Inflammatory macrophage treated with lipopolysaccharide for 1 hour (primary cell): ENCODE measurements at regions not wholly inside any gene's neighbourhood (a gene's known extent, or its start where the extent isn't known, plus 50 kb on each side); places are given as distances from the start of the nearest gene placed in this dataset.

Experiments
- DNase-seq, 2 donors: peaks; one replicate each; pipeline ENCODE4 v3.0.0-alpha.2; 2020 to 2022

DNA sequence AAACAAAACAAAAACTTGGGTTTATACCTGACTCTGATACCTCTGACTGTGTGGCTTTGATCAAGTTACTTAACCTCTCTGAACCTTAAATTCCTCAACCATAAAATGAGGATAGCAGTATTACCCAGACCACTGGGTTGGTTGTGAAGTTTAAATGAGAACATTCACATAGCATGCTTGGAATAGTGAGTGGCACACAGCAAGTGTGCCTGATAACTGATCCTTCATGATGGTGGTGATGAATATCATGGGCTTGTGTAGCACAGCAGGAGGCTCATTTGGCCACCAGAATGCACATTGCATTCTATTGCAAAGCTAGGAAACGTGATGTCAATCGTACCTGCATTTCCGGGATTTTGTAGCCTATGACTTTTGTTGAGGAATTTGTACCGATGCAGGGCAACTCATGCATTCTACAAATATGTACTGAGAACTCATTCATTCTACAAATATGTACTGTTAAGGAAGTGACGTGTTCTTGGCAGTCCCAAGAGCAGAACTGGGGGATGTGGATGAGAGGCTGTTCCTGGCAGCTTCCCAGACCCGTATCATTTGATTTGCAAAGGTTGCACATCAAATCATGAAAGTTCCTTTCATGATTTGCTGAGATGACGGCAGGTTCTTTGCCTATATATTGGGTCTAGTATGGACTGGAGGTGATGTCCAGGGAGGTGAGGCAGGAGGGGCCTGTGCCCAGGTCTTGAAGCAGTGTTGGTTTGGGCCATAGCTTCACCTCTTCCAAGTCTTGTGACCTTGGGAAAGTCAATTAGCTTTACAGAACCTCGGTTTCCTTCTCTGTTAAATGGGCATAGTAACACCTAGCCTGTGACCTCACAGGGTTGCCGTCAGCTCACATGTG, 94.6 kb upstream of the SMNDC1 start:
- no peak for DNase-seq

DNA sequence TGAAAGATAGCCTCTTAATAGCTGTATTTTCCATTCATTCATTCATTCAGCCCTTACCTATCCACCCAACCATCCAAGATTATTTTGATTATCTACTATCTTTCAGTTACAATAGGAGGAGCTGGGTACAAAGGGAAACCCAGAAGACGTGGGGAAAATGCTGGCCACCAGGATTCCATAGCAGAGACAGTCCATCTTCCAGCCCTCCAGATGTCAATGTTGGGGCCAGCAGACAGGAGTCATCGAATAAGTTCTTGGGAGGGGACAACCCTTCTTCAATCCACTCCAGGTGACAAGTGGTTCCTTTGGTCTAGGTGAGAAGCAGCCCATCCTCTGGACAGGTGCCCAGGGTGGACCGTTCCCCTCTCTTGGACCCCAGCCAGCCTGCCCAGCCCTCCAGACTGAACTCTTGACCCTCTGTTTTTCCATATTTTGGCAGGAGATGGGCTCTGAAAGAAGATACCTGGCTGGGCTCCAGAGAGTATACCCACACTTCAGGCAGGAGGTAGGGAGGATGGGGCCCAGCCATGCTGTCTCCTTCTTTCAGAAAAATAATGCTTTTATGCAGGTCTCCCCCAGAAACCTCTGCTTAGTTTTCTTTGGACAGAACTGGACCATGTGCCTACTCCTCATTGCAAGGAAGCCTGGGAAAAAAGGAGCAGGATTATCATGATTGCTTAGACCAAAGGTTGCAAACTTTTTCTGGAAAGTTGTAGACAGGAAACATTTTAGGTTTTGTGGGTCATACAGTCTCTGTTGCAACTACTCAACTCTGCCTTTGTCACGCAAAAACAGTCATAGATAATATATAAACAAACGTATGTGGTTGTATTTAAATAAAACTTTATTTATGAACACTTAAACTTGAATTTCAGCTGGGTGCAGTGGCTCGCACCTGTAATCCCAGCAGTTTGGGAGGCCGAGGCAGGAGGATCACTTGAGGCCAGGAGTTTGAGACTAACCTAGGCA, 95.5 kb upstream of the SMNDC1 start:
- DNase-seq, result no peak

DNA sequence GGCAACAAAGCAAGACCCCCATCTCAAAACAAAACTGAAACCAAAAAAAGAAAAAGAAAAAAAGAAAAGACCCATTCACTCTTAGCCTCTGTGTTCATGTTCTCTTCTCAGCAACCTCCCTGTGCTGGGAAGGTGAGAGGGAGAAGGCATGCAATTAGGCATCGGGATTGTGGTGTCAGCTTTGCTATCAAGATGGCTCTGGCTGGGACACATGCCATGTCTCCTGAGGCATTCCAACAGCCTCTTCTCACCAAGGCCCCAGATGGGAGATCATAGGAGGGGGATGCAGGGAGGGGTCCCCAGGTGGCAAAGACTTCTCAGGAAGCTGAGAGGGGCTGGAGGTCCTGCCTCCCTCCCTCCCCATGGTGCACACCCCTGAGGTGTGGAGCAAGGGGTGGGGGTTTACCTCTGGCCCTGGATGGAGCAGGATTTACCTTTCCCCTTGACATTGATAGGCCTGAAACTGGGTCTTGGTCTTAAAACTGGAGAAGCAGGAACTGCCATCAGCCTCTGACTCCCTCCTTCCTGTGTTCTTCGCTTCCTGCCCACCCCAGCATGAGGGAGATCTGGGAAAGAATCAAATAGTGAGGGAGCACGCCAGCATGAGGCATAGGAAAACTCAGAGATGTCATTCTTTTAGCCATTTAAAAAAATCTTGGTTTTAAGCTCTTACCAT, 96.2 kb upstream of the DUSP5 start:
- DNase-seq, result no peak

DNA sequence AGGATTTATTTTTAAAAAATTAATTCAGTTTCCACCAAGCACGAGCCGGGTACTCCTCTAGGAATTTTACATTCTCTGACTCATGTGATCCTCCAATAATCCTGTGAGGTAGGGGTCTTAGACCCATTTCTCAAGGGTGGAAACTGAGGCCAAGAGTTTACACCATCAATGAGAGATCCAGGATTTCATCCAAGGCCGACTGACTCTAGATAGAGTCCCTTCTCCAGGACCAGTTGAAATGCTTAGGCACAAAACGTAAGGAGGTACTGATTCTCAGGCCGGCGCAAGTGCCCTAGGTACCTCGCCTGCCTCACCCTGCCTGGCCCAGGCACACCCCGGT, 95.7 kb upstream of the DUSP5 start:
- DNase-seq, result no peak

DNA sequence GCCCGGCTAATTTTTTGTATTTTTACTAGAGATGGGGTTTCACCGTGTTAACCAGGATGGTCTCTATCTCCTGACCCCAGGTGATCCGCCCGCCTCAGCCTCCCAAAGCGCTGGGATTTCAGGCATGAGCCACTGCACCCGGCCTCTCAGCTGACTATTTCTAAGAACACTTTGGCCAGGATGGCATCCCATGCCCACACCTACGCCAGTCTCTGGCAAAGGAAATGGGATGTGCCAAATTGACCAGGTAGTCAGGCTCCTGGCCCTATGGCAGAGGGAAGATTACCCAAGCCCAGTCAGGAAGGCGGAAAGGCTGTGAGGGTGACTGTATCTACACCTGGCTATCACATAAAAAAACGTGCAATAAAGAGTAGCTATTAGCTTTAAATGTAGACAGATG, 94.1 kb upstream of the DUSP5 start:
- DNase-seq, result no peak

DNA sequence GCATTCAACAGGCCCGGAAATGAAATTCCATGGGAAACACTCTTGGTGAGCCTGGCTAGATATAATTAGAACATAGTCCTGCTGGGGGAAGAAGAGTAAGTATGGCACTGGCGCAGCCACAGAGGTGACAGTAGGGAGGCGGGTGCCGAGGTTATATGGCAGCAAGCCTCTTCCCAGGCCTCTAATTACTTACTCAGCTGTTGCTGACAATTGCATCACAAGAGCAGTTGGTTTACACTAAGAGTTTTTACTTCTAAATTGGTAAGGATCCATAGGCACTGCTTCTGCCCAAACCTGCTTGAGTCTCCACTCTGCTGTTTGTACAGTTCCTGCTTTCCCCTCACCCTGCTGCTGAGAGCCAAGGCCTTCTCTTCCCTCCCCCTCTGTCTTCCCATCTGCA, 93.3 kb upstream of the DUSP5 start:
- DNase-seq, result no peak

DNA sequence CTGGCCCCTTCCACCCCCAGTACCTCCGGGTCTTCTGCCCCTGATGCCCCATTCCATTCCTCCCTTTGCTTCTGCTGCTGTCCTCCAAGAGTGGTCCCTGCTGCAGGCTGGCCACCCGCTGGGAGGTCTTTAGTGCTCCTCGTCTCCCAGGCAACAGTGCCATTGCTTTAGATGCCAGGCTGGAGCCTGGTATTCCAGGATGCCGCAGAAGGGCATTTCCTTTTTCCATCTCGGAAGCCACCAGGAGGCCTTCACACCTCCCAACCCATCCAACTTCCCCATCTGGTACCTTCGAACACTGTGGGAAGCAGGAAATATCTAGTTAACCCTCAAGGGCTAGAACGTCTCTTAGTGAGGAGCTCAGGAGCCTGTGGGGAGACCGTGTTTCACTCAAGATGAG, 92.9 kb upstream of the DUSP5 start:
- DNase-seq, result no peak

DNA sequence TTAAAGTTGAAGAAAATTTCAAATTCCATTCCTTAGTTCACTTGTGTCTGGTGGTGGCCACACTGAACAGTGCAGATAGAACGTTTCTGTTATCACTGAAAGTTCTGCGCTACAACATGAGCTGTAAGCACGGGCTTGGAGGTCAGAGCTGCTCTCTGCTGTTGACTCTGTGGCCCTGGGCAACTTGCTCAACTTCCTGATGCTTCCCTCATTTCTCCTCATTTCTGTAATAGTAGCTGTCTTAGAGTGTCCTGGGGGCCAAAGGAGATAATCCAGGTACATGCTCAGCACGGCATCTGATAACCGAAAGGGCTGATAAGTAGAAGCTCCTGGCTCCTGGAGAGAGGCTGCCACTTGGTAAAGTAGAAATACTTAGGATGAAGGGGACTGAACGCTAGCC, 92.3 kb upstream of the DUSP5 start:
- no peak for DNase-seq

DNA sequence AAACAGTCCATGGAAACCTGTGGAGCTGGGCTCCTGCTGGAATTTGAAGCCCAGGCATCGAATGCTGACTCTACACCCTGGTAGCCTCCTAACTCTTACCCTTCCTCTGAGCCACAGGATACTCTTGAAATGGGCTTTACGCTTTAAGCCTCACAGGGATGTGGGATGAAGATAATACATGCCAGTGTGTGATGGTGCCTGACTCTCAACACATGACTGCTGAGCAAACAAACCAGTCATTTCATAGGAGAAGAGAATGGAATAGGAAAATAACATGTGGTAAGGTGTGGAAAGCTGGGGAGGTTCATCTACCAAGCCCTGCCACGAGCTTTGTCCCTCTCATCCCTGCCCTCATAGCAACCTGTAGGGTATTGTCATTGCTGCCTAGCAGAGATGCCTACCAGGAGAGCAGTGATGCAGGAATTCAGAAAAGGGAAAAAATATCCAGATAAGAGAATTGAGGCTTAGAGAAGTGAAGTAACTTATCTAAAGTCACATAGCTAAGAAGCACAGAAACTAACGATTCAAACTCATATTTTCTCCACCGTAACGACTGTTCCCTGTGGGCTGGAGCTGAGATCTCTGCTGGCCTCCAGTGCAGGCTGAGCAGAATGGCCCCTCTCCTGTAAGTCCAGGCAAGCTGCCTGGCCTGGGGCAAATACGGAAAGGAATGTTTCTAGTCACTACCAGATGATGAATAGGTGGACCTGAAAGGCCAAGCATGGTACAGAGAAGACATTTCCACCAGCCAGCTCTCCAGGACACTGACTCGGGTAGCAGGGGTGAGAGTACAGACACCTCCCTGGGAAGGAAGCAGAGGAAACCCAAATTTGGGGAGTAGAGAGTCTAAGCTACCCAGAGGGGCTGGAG, 90.2 kb upstream of the DUSP5 start:
- DNase-seq, result no peak

DNA sequence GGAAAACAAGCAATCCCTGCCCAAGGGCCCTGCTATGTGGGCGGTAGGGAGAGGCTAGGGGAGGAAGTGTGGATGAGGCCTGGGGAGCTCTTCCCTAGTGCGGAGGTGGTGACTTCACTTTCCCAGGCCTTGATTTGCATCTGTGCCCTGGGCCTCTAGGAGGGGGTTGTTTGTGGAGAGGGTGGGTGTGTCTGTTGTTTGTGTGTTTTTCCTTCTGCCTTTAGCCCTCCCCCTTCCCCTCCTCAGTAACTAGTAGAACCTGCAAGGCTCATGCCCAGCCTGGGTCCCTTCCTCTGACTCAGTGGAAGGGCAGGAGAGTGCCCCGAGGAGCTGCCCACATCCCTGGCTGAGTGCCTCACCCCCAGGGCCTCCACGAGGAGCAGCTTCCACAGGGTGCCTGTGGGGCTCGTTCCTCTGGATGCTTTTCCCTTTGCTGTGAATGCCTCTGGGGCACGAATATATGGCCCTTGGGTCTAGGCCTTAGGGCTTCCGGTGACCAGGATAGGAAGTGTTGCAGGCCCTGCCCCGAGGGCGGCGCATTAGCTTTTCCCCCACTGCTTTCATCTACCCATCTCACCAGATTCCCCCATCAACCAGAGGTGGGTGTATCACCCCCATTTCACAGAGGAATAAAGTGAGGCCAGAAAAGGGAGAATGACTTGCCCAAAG, 89.4 kb upstream of the DUSP5 start:
- peak; percentile 79 to 94 for DNase-seq

DNA sequence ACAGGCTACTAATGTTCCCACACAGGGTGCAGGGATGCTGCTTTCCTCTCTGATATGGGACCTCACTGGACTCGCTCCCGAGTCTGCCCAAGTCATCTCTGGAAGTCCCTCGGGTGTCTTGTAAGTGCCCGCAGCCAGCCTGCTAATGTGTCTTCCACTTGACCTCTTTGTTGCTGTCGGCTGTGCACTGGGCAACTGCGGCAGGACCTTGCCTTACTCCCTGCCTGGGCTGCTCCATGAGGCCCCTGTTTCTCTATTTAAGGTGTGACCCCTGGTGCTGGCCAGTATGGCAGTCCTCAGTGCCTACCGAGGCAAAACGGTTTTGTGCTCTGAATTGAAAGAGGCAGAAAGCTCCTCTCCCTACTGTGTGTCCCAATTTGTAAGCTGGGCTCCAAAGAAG, 88.8 kb upstream of the DUSP5 start:
- no peak for DNase-seq

DNA sequence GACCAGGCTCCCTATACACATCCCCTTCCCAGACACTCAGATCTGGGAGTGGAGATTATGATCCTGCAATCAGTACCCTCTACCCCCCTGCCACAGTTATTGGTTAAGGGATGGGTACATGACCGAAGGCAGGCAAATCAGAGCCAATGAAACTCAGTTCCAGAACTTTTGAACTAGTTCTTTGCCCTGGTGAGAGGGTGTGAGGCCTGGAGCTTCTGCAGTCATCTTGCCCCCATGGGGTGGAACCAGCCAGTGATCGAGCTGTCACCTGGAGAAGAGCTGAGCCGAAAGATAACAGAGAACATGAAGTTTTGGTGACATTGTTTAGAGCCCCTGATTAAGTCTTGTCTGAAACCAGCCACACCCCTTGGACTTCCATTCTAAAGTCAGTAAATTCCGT, 88.2 kb upstream of the DUSP5 start:
- no peak for DNase-seq

DNA sequence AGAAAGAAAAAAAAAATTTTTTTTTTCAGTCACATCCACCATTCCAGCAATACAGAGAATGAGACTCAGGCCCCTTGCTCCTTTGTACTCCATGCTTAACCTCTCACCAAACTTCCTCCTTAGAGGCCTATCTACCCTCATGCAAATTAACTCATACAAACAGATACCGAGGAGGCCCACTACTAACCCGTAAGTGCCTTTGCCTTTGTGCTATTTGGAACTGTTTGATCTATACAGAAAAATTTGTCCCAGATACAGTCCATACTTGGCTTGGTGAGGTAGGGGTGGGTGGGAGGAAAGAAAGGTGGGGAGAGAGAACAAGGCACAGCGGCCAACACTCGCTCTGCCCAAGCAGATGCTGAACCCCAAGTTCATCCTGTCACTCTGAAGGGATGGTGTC, 87.8 kb upstream of the DUSP5 start:
- DNase-seq, result no peak

DNA sequence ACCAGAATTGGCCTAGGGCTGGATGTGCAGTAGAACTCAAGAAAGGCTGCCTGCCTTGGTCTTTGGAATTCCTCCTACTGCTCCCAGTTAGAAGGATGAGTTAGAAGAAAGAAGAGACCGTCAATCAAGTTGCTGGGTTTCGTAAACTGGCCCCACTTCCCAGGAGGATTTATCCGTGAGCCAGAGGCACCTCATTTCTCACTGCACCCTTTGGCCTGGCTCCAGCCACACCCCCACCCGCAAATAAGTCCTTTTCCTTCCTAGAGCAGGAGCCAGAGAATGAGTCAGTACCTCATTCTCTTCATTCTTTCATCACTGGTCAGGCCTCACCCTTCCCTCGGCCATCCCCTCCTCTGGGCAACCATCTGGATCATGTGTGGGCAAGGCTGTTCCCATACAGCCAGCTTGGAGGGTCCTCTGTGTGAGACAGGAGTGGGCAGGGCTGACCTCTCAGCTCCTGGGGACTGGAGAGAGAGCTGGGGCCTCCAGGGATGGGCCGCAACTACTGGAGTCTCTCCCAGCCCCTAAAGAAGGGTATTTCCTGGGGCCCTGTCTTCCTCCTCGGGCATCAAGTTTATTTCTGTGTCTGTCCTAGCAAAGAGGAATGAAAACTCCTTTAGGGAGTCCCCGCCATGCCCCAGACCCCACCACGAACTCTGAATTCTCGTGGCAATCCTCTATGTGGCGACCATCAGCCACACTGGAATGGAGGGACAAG, 87.2 kb upstream of the DUSP5 start:
- DNase-seq, result peak; percentile 51 to 70

DNA sequence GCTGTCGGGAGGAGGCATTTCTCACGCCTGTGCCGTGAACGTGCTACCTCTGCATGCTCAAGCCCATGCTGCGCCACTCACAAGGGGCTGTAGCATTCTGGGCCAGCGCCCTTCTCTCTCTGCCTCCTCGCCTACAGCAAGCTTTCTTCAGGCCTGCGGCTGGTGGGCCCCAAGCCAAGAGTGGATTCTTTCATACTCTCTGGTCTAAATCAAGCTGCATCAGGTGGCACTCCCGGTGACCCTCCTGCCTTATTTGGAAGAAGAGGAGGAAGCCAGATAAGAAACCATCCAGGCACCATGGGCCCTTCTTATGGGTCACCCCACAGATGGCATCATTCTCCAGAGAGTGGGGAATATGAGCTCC, 86.7 kb upstream of the DUSP5 start:
- no peak for DNase-seq

DNA sequence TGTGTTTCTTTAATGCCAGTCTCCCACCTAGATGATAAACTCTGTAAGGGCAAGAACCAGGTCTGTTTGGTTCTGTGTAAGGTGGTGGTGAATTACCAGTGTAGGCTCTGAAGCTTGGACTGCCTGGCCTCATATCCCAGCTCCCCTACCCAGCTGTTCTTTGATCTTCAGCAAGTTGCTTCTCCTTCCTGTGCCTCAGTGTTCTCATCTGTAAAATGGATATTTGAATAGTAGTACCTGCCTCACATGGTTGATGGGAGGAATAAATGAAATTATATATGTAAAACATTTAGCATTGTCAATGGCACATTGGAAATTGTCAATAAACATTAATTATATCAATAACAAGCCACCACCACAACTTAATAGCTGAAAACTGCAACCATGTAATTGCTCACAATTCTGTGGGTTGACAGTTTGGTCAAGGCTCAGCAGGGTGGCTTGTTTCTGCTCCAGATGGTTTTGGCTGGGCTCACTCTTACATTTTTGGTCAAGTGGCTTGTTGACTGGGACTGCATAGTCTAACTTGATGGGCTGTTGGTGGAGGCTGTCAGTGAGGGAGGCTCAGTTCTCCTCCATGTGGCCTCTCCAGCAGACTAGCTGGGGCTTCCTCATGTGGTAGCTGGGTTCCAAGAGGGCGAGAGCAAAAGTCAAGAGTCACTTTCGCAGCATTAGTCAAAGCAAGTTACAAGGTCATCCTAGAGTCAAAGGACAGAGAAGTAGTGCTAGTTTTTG, 84.5 kb upstream of the DUSP5 start:
- DNase-seq, result no peak

DNA sequence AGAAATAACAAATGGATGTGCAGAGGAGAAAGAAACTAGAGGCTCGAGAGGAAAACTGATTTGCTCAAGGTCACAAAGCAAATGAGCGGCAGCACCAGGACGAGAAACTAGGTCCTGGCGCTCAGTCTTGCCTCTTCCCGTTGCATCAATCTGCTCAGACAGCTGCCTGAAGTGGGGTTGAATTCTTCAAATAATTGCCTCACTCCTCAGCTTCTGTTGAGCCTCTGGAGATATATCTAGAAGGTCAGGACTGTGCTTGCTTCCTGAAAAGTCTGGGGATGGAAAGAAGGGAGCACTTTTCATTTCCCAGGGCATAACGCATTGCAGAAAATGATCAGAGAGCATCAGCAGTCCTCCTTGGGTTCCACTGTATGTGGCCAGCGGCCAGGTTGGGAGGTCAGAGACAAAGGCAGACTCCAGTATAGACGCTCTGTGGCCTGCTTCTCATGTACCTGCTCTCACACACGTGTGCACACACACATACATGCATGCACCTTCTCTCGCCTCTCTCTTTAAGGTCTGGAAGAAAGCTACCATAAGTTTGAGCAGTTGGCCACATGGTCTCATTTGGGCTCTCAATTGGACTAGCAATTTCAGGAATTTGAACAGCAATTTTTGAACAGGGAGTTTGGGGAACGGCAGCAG, 83.7 kb upstream of the DUSP5 start:
- DNase-seq, result no peak

DNA sequence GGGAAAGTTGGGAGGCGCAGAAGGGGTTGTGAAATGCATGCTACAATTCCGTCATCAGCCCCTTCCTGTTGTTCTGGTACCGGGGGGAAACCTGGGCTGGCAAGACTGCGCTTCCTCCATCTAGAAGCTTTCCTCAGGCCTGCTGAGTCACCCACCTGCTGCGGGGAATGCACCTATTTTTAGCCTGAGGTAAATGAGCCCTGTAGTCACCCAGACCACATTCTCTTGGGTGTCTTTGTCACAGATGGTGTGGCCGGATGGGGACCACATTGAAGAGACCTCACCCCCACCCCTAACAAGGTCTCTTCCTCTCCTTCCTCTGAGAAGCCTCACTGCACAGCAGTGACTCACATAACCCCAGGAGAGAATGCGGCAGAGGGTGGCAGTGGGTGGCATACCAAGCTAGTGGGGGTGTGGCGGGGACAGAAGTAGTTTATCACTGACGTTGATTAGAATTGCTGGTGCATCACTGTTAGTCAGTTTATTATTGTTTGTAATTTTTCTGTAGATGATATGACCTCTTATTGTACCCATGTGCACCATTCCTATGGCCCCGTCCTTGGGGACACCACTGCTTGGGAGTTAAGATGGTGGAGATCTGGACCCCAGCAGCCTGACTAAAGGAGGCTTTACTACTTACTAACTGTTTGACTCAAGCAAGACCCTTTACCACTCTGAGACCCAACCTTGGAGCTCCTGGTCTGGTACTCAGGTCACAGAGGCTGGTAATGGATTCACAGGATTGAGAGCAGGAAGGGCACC, 83.0 kb upstream of the DUSP5 start:
- peak; percentile 58 to 74 for DNase-seq

DNA sequence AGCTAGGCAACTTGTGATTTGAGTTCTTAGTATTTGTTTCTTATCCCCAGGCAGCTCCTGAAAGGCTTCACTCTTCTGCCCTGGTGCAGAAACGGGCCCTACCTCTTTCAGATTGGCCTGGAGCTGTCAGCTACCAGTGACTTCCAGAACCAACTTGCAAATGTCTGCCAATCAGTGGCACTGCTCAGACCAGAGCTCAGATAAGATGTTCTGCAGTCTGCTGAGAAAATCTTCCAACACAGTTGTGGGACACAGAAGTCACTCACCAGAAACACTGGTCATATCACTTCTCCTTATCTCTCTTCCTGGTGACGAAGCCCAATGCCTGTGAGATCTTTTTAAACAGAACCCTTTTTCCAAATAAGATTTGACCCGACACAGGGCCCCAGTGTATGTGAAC, 81.9 kb upstream of the DUSP5 start:
- no peak for DNase-seq
